K562 (cell line): ENCODE measurements at regions not wholly inside any gene's neighbourhood (a gene's known extent, or its start where the extent isn't known, plus 50 kb on each side); places are given as distances from the start of the nearest gene placed in this dataset.

Experiments used
- ATAC-seq: fragments of 200-7000 bp; cut with Tn5 transposase; 3 replicates; pipeline ENCODE4 v1.9.1; 2020; ENCODE audit warnings: moderate library complexity
- BruUV-seq: library from RNA; stranded (reverse); fragments of 400-500 nt; replicated peaks from 2 replicates; lab custom pipeline; 2021; lab: Mats Ljungman, UMichigan
- CTCF ChIA-PET: fragments of 300-600 bp; formaldehyde crosslinking; extraction: SDS; loops from one replicate; lab custom pipeline; 2021; ENCODE audit warnings: low intra/inter-chr PET ratio; lab: Yijun Ruan, JAX
- POLR2A ChIA-PET: fragments of 300-600, 350-650 bp; sonication (Branson Sonifier 250); formaldehyde crosslinking; extraction: SDS; loops from one replicate; lab custom pipeline; 2021; ENCODE audit warnings: antibody characterized with exemption, inconsistent platforms; lab: Yijun Ruan, JAX
- DNase-seq, 4 experiments: peaks; one replicate each; pipeline versions ENCODE4 v3.0.0 to v3.0.0-alpha.2; 2011 to 2018; ENCODE audit warnings: low spot score in 3 of 4, mixed read lengths in 3 of 4; ENCODE audit errors: extremely low read depth in 1 of 4
- FAIRE-seq: peaks from 2 replicates; lab custom pipeline; 2011; peaks lifted over from hg19 to GRCh38; lab: Jason Lieb, UNC
- H2AFZ ChIP-seq: 2 replicates; pipeline ENCODE4 v1.6.0; 2011; ENCODE audit warnings: low read depth, low read length, control low read depth, inconsistent platforms
- H3K27ac ChIP-seq: fragments of 200-600 bp; 3 replicates; pipeline ENCODE4 v1.8.0; 2011; ENCODE audit warnings: low read depth, mild to moderate bottlenecking, control low read depth, inconsistent platforms, low read length, moderate library complexity, mixed read lengths; ENCODE audit errors: extremely low read depth
- H3K27me3 ChIP-seq, 2 experiments: fragments of 300-600 bp in 1 of 2; 2 replicates in 1 of 2; 3 replicates in 1 of 2; pipeline versions ENCODE4 v1.6.0 to v1.8.0; 2011; ENCODE audit warnings: inconsistent platforms in 2 of 2, low read length in 2 of 2, mild to moderate bottlenecking in 1 of 2, mixed read lengths in 1 of 2, moderate library complexity in 1 of 2; ENCODE audit not compliant: control insufficient read depth in 2 of 2, insufficient read depth in 2 of 2
- H3K36me3 ChIP-seq: fragments of 300-600 bp; 3 replicates; pipeline ENCODE4 v1.8.0; 2011; ENCODE audit warnings: mild to moderate bottlenecking, low read length, inconsistent platforms; ENCODE audit not compliant: control insufficient read depth, insufficient read depth
- H3K4me1 ChIP-seq, 2 experiments: fragments of 200-600 bp in 1 of 2; replicated peaks in 1 of 2; 2 replicates in 1 of 2; 3 replicates in 1 of 2; pipeline versions ENCODE4 v1.5.1 to v1.8.0; 2011; ENCODE audit warnings: inconsistent platforms in 2 of 2, low read length in 2 of 2, mild to moderate bottlenecking in 1 of 2, mixed read lengths in 1 of 2, moderate library complexity in 1 of 2; ENCODE audit not compliant: control insufficient read depth in 2 of 2, insufficient read depth in 2 of 2
- H3K4me2 ChIP-seq: 2 replicates; pipeline ENCODE4 v1.6.1; 2011; ENCODE audit warnings: low read length, control low read depth, inconsistent platforms, mixed read lengths; ENCODE audit not compliant: insufficient read depth
- H3K4me3 ChIP-seq: fragments of 200-600 bp; sonication (generic), shearing (Covaris generic); 2 replicates; pipeline ENCODE4 v1.5.1; 2016; ENCODE audit warnings: control low read depth, inconsistent platforms
- H3K79me2 ChIP-seq: fragments of 200-600 bp; 3 replicates; pipeline ENCODE4 v1.8.0; 2011; ENCODE audit warnings: low read length, inconsistent platforms; ENCODE audit not compliant: control insufficient read depth, insufficient read depth
- H3K9ac ChIP-seq, 2 experiments: 2 replicates each; pipeline versions ENCODE4 v1.6.0 to v1.6.1; 2011; ENCODE audit warnings: low read depth in 2 of 2, low read length in 2 of 2, control low read depth in 1 of 2, inconsistent platforms in 1 of 2, mild to moderate bottlenecking in 1 of 2, mixed read lengths in 1 of 2; ENCODE audit not compliant: insufficient read depth in 1 of 2
- H3K9me1 ChIP-seq: one replicate; pipeline ENCODE4 v1.6.0; 2011; ENCODE audit warnings: inconsistent platforms, mild to moderate bottlenecking, low read length, moderate library complexity; ENCODE audit not compliant: control insufficient read depth, insufficient read depth
- H3K9me3 ChIP-seq: replicated peaks from 2 replicates; pipeline ENCODE4 v1.5.1; 2011; ENCODE audit warnings: low read depth, low read length, inconsistent platforms; ENCODE audit not compliant: control insufficient read depth, insufficient read depth
- H4K20me1 ChIP-seq: replicated peaks from 2 replicates; pipeline ENCODE4 v1.6.1; 2011; ENCODE audit warnings: low read length, inconsistent platforms, mixed read lengths; ENCODE audit not compliant: control insufficient read depth, insufficient read depth
- C11orf30 ChIP-seq: fragments of 450-650 bp; IDR thresholded peaks from 2 replicates; pipeline ENCODE4 v1.6.1; 2016; ENCODE audit warnings: low read depth, mild to moderate bottlenecking
- DLX4 ChIP-seq: fragments of 250-450 bp; sonication (Bioruptor Pico); IDR thresholded peaks from 2 replicates; pipeline ENCODE4 v1.6.1; 2021; ENCODE audit warnings: mild to moderate bottlenecking
- E2F5 ChIP-seq: sonication (generic); formaldehyde crosslinking; IDR thresholded peaks from 2 replicates; pipeline ENCODE4 v1.8.0; 2022; ENCODE audit warnings: mild to moderate bottlenecking, missing genetic modification reagents
- HNRNPL ChIP-seq: fragments of 200-400 bp; formaldehyde crosslinking; IDR thresholded peaks from 2 replicates; pipeline ENCODE4 v1.6.1; 2017; ENCODE audit warnings: low read depth, mild to moderate bottlenecking, low read length
- NR2C2 ChIP-seq, 2 experiments: fragments of 200-800 bp in 1 of 2; sonication (Bioruptor generic) in 1 of 2; sonication (generic) in 1 of 2; formaldehyde crosslinking in 1 of 2; IDR thresholded peaks; 2 replicates each; pipeline versions ENCODE4 v1.6.1 to v1.8.0; 2016 to 2022; ENCODE audit warnings: mild to moderate bottlenecking in 1 of 2, missing compliant biosample characterization in 1 of 2, missing genetic modification characterization in 1 of 2, missing genetic modification reagents in 1 of 2
- PRPF4 ChIP-seq: fragments of 200-400 bp; formaldehyde crosslinking; IDR thresholded peaks from one replicate; pipeline ENCODE4 v1.6.1; 2017; ENCODE audit warnings: low read length, low read depth, mild to moderate bottlenecking; ENCODE audit not compliant: insufficient read depth, poor library complexity, severe bottlenecking
- SMARCA5 ChIP-seq: fragments of 450-650 bp; IDR thresholded peaks from 2 replicates; pipeline ENCODE4 v1.6.1; 2016
- STAT5B ChIP-seq: fragments of 250-450 bp; sonication (Bioruptor Pico); IDR thresholded peaks from 2 replicates; pipeline ENCODE4 v1.8.0; 2021; ENCODE audit warnings: mild to moderate bottlenecking, inconsistent platforms
- TCFL5 ChIP-seq: fragments of 250-450 bp; sonication (Bioruptor Pico); conservative IDR thresholded peaks from 2 replicates; pipeline ENCODE4 v1.6.1; 2021; ENCODE audit warnings: mild to moderate bottlenecking, moderate library complexity, matching md5 sums
- TEAD2 ChIP-seq: fragments of 450-650 bp; IDR thresholded peaks from 2 replicates; pipeline ENCODE4 v1.6.1; 2016; ENCODE audit warnings: missing genetic modification characterization, control low read depth, missing compliant biosample characterization
- ZNF253 ChIP-seq: fragments of 250-450 bp; sonication (Bioruptor Pico); conservative IDR thresholded peaks from 2 replicates; pipeline ENCODE4 v1.6.1; 2021; ENCODE audit warnings: mild to moderate bottlenecking
- ZNF431 ChIP-seq: sonication (generic); formaldehyde crosslinking; IDR thresholded peaks from 2 replicates; pipeline ENCODE4 v1.8.0; 2022; ENCODE audit warnings: mild to moderate bottlenecking, missing genetic modification reagents
- ZNF584 ChIP-seq: fragments of 200-800 bp; sonication (Bioruptor generic); IDR thresholded peaks from 2 replicates; pipeline ENCODE4 v1.6.1; 2016; ENCODE audit warnings: low read depth, mild to moderate bottlenecking, missing genetic modification characterization, missing compliant biosample characterization
- ZNF766 ChIP-seq: fragments of 200-800 bp; sonication (Bioruptor generic); conservative IDR thresholded peaks from 2 replicates; pipeline ENCODE4 v1.6.1; 2016; ENCODE audit warnings: missing genetic modification characterization, missing compliant biosample characterization
- in situ Hi-C: fragments of 300-500 bp; cut with MboI; formaldehyde crosslinking; loops from 4 replicates; pipeline ENCODE4 v1.15.0; 2018; ENCODE audit warnings: inconsistent platforms, mixed read lengths
- intact Hi-C: fragments of 100-400 bp; cut with micrococcal nuclease; formaldehyde crosslinking; loops from 2 replicates; pipeline ENCODE4 v1.14.2; 2022

- no TSS peak for BruUV-seq
- no peak overlapping the region for H3K27ac ChIP-seq
- CTCF ChIA-PET = no interaction called here
- H4K20me1 ChIP-seq = no peaks in the 10 kb centered on the region
- intact Hi-C loops (no loop called here), in situ Hi-C loops (no loop called here)
- no peaks in the 10 kb centered on the region for H3K9me3 ChIP-seq
- no peak for ATAC-seq
- POLR2A ChIA-PET = no interaction called here
- H3K9ac ChIP-seq = no peak overlapping the region
- TF ChIP-seq NR2C2 (CRISPR knock-in tag; IDR thresholded peaks at IDR 0.05) (no peak), NR2C2 (tag; IDR thresholded peaks at IDR 0.05) (no peak), E2F5 (CRISPR knock-in tag) (no peak), TCFL5 (no peak), C11orf30 (no peak), ZNF431 (CRISPR knock-in tag) (no peak), HNRNPL (no peak), SMARCA5 (no peak), PRPF4 (no peak), ZNF253 (no peak), STAT5B (CRISPR knock-in tag) (no peak), ZNF766 (CRISPR knock-in tag) (no peak), TEAD2 (tag) (no peak), ZNF584 (no peak), DLX4 (CRISPR knock-in tag) (no peak)
- no peak for DNase-seq
- H3K4me2 ChIP-seq = no peak overlapping the region
- no peaks in the 10 kb centered on the region for H3K36me3 ChIP-seq
- FAIRE-seq = no peak
- H3K27me3 ChIP-seq = no peaks in the 10 kb centered on the region
- H3K9me1 ChIP-seq = no peaks in the 10 kb centered on the region
- no peak overlapping the region for H2AFZ ChIP-seq
- H3K4me3 ChIP-seq = no peak overlapping the region
- no peaks in the 10 kb centered on the region for H3K4me1 ChIP-seq
- H3K79me2 ChIP-seq = no peaks in the 10 kb centered on the region
Measured at GRCh38 chr14:98748966-98749365, 523.0 kb downstream of the BCL11B start.
